ENCODE measurements at regions not wholly inside any gene's neighbourhood (a gene's known extent, or its start where the extent isn't known, plus 50 kb on each side); places are given as distances from the start of the nearest gene placed in this dataset.
"Not testable (repeated sequence)": the region's sequence is repeated elsewhere in the genome, so short reads cannot be mapped to it uniquely, and the experiment has no call there.

GRCh38 chr2:105655723-105656606 is 88.7 kb upstream of the NCK2 start:
- not testable (repeated sequence) for TF ChIP-seq POLR2A (IDR thresholded peaks at IDR 0.05; ENCODE audit: low read depth); CTCF (IDR thresholded peaks at IDR 0.05)

Measured in esophagus muscularis mucosa (tissue), 3 donors.